NCI-H2081 treated with DMSO at 0.1 percent for 48 hours (cell line): ENCODE measurements at regions not wholly inside any gene's neighbourhood (a gene's known extent, or its start where the extent isn't known, plus 50 kb on each side); places are given as distances from the start of the nearest gene placed in this dataset.

ENCODE experiments used
- DNase-seq: peaks from one replicate; lab custom pipeline; 2025; lab: John Stamatoyannopoulos, UW

- no peak for DNase-seq
Observed at GRCh38 chr12:90321369-90321768, 612.7 kb upstream of the ATP2B1 start.

- DNase-seq: no peak
Observed at GRCh38 chr12:90311561-90311960, 602.9 kb upstream of the ATP2B1 start.

- no peak for DNase-seq
Observed at GRCh38 chr12:90305379-90305778, 596.7 kb upstream of the ATP2B1 start.

GRCh38 chr12:90304231-90304630 is 595.6 kb upstream of the ATP2B1 start:
- no peak for DNase-seq

- DNase-seq: no peak
Observed at GRCh38 chr12:90303771-90304170, 595.1 kb upstream of the ATP2B1 start.

- DNase-seq: no peak
Observed at GRCh38 chr12:90301561-90302133, 593.0 kb upstream of the ATP2B1 start.

GRCh38 chr12:90301095-90301494 is 592.5 kb upstream of the ATP2B1 start:
- DNase-seq: no peak

GRCh38 chr12:90299666-90300065 is 591.0 kb upstream of the ATP2B1 start:
- DNase-seq: no peak

- DNase-seq: no peak
Observed at GRCh38 chr12:90299121-90299520, 590.5 kb upstream of the ATP2B1 start.

- no peak for DNase-seq
Observed at GRCh38 chr12:90298289-90298948, 589.8 kb upstream of the ATP2B1 start.

- DNase-seq: no peak
Observed at GRCh38 chr12:90295858-90296257, 587.2 kb upstream of the ATP2B1 start.

- no peak for DNase-seq
Observed at GRCh38 chr12:90292183-90292582, 583.5 kb upstream of the ATP2B1 start.

GRCh38 chr12:90290980-90291975 is 582.6 kb upstream of the ATP2B1 start:
- no peak for DNase-seq

GRCh38 chr12:90287585-90287984 is 578.9 kb upstream of the ATP2B1 start:
- no peak for DNase-seq

- DNase-seq: no peak
Observed at GRCh38 chr12:90281154-90281868, 572.7 kb upstream of the ATP2B1 start.

- no peak for DNase-seq
Observed at GRCh38 chr12:90280564-90281058, 572.0 kb upstream of the ATP2B1 start.

GRCh38 chr12:90280033-90280432 is 571.4 kb upstream of the ATP2B1 start:
- DNase-seq: no peak

GRCh38 chr12:90275088-90275487 is 566.5 kb upstream of the ATP2B1 start:
- no peak for DNase-seq

GRCh38 chr12:90274407-90274806 is 565.8 kb upstream of the ATP2B1 start:
- no peak for DNase-seq

GRCh38 chr12:90268574-90268973 is 559.9 kb upstream of the ATP2B1 start:
- no peak for DNase-seq

- DNase-seq: no peak
Observed at GRCh38 chr12:90262251-90262650, 553.6 kb upstream of the ATP2B1 start.

- no peak for DNase-seq
Observed at GRCh38 chr12:90261283-90261682, 552.6 kb upstream of the ATP2B1 start.
